LNCaP clone FGC (cell line): ENCODE measurements at regions not wholly inside any gene's neighbourhood (a gene's known extent, or its start where the extent isn't known, plus 50 kb on each side); places are given as distances from the start of the nearest gene placed in this dataset.
A peak's percentile ranks its signal among the peaks of the same experiment; 100 is the strongest.

Source experiments
- DNase-seq: peaks from one replicate; pipeline ENCODE4 v3.0.0-alpha.2; 2011; ENCODE audit warnings: low read depth
- H3K4me3 ChIP-seq: 2 replicates; pipeline ENCODE4 v1.5.1; 2011; ENCODE audit warnings: mild to moderate bottlenecking, low read depth, low read length, control low read depth
- TF ChIP-seq, protein P1 (sequence below): IDR thresholded peaks from 2 replicates; pipeline ENCODE4 v1.5.1; 2012; ENCODE audit warnings: mild to moderate bottlenecking; ENCODE audit not compliant: control insufficient read depth, insufficient read depth; ENCODE audit errors: extremely low read depth

- TF ChIP-seq, protein P1, sequence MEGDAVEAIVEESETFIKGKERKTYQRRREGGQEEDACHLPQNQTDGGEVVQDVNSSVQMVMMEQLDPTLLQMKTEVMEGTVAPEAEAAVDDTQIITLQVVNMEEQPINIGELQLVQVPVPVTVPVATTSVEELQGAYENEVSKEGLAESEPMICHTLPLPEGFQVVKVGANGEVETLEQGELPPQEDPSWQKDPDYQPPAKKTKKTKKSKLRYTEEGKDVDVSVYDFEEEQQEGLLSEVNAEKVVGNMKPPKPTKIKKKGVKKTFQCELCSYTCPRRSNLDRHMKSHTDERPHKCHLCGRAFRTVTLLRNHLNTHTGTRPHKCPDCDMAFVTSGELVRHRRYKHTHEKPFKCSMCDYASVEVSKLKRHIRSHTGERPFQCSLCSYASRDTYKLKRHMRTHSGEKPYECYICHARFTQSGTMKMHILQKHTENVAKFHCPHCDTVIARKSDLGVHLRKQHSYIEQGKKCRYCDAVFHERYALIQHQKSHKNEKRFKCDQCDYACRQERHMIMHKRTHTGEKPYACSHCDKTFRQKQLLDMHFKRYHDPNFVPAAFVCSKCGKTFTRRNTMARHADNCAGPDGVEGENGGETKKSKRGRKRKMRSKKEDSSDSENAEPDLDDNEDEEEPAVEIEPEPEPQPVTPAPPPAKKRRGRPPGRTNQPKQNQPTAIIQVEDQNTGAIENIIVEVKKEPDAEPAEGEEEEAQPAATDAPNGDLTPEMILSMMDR = no peak
- no peak overlapping the region for H3K4me3 ChIP-seq
- no peak for DNase-seq
Measured at GRCh38 chr17:77604973-77605313, 353.6 kb upstream of the TNRC6C start.

GRCh38 chr17:77606146-77606864, 352.2 kb upstream of the TNRC6C start:
- DNase-seq = no peak
- no peak overlapping the region for H3K4me3 ChIP-seq
- TF ChIP-seq, protein P1 = no peak

DNA sequence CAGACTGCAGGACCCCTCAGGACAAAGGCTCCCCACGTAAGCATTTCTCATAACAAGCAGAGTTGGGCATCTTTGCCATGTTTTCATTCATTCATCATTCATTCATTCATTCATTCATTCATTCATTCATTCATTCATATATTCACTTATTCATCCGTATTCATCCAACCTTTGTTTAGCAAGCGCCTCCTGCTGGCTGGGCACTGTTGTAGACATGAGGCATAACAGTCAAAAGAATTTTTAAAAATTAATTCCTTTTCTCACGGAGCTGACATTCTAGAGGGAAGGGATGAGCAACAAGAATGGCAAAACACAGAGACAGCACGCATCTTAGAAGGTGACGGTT, 351.7 kb upstream of the TNRC6C start:
- no peak for DNase-seq
- H3K4me3 ChIP-seq = no peak overlapping the region
- TF ChIP-seq, protein P1 = peak; percentile 21; the same call in 1 of the 2 replicates

DNA sequence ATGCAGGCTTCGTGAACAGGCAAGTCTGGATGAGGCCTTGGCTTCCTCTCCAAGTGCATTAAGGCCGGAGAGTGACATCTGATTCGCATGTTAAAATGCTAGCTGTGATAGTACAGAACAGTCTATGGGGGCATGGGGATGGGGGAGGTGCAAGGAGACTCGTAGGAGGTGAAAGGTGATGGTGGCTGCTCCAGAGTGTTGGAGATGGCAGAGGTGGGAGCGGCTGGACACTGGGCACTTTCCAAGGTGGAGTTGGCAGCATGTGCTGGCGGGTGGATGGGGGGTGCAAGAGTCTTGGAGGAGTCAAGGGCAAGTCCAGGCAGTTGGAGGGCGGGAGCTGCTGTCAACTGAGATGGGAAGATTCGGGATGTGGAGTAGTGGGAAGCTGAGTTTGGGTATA, 350.9 kb upstream of the TNRC6C start:
- H3K4me3 ChIP-seq = no peak overlapping the region
- DNase-seq = no peak
- TF ChIP-seq, protein P1 = no peak

DNA sequence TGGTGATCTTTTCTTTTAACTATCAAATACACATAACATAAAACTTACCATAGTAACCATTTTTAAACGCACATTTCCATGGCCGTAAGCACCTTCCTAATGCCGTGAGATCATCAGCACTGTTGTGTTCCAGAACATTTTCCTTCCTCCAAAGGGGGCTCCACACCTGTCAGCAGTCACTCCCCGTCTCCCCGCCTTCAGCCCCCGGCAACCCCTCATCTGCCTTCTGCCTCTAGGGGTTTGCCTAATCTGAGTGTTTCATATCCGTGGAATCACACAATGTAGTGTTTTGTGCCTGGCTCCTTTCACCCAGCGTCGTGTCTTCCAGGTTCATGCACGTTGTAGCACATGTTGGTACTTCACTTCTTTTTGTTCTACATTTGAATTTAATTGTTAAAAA, 350.1 kb upstream of the TNRC6C start:
- H3K4me3 ChIP-seq = no peak overlapping the region
- no peak for DNase-seq
- TF ChIP-seq, protein P1 = no peak

DNA sequence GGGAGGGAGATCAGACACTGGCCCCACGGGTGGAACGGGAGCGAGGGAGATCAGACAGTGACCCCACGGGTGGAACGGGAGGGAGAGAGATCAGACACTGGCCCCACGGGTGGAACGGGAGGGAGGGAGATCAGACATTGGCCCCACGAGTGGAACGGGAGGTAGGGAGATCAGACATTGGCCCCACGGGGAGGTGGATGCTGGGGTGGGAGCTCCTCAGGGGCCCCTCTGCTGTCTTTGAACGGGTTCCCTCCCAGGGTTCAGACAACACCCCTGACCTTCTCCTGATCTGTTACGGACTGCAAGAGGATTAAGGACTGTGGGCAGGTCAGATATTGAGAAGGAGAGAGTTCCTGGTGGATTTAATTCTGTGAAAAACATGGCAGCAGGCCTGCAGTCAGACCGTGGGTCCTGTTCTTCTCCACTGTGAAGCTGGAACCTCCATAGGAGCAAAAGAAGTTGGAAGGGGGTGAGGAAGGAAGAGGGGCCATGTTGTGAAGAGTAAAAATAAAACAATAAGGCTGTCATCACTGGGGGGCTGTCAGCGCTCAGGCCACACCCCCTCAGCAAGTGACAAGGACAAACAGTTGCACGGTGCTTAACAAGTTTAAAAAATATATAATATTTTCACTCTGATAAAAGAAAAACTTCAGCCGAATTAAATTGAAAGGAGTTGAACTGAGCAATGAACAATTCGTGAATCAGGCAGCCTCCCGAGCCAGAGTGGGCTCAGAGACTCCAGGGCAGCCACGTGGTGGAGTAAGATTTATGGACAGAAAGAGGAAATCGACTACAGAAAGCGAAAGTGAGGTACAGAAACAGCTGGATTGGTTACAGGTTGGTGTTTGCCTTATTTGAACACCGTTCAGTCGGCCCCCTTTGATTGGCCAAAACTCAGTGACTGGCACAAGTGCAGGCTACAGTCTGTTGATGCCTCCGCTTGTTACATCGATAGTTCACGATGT, 348.7 kb upstream of the TNRC6C start:
- no peak for DNase-seq
- TF ChIP-seq, protein P1 = no peak
- no peak overlapping the region for H3K4me3 ChIP-seq
